ENCODE measurements at regions not wholly inside any gene's neighbourhood (a gene's known extent, or its start where the extent isn't known, plus 50 kb on each side); places are given as distances from the start of the nearest gene placed in this dataset.

- no peak for ATAC-seq
- intact Hi-C loops (cut with DNase I) = no loop called here
- Histone ChIP-seq H3K27me3 (ENCODE audit: control insufficient read depth, insufficient read depth) (no peaks in the 10 kb centered on the region), H3K4me3 (ENCODE audit: low read length) (no peak overlapping the region), H3K9me3 (ENCODE audit: control insufficient read depth, low read length) (no peaks in the 10 kb centered on the region), H3K27ac (ENCODE audit: low read length) (no peak overlapping the region), H3K4me1 (ENCODE audit: control insufficient read depth, insufficient read depth, low read length) (no peaks in the 10 kb centered on the region)
- DNase-seq = no peak
- WGBS = 64% methylated on average over 2 of the region's 2 CpGs
These were observed 406.5 kb downstream of the ADAMTS20 start for GRCh38 chr12:43145481-43145880.

GRCh38 chr12:43143278-43143677, 408.7 kb downstream of the ADAMTS20 start:
- Histone ChIP-seq H3K27ac (ENCODE audit: low read length) (no peak overlapping the region), H3K9me3 (ENCODE audit: control insufficient read depth, low read length) (no peaks in the 10 kb centered on the region), H3K4me3 (ENCODE audit: low read length) (no peak overlapping the region), H3K27me3 (ENCODE audit: control insufficient read depth, insufficient read depth) (no peaks in the 10 kb centered on the region), H3K4me1 (ENCODE audit: control insufficient read depth, insufficient read depth, low read length) (no peaks in the 10 kb centered on the region)
- ATAC-seq = no peak
- intact Hi-C loops (cut with DNase I) = no loop called here
- no peak for DNase-seq

- 69% methylated on average over 1 of the region's 1 CpG for WGBS
- intact Hi-C loops (cut with DNase I) = no loop called here
- DNase-seq = no peak
- Histone ChIP-seq H3K9me3 (ENCODE audit: control insufficient read depth, low read length) (no peaks in the 10 kb centered on the region), H3K4me3 (ENCODE audit: low read length) (no peak overlapping the region), H3K27ac (ENCODE audit: low read length) (no peak overlapping the region), H3K4me1 (ENCODE audit: control insufficient read depth, insufficient read depth, low read length) (no peaks in the 10 kb centered on the region), H3K27me3 (ENCODE audit: control insufficient read depth, insufficient read depth) (no peaks in the 10 kb centered on the region)
- ATAC-seq = no peak
These were observed 419.7 kb downstream of the ADAMTS20 start for GRCh38 chr12:43132291-43132690.

GRCh38 chr12:43131301-43131700, 420.7 kb downstream of the ADAMTS20 start:
- Histone ChIP-seq H3K27ac (ENCODE audit: low read length) (no peak overlapping the region), H3K4me3 (ENCODE audit: low read length) (no peak overlapping the region), H3K27me3 (ENCODE audit: control insufficient read depth, insufficient read depth) (no peaks in the 10 kb centered on the region), H3K4me1 (ENCODE audit: control insufficient read depth, insufficient read depth, low read length) (no peaks in the 10 kb centered on the region), H3K9me3 (ENCODE audit: control insufficient read depth, low read length) (no peaks in the 10 kb centered on the region)
- 98% methylated on average over 1 of the region's 1 CpG for WGBS
- ATAC-seq (no peak), DNase-seq (no peak)
- intact Hi-C loops (cut with DNase I) = no loop called here

GRCh38 chr12:43127886-43128549, 424.0 kb downstream of the ADAMTS20 start:
- intact Hi-C loops (cut with DNase I) = no loop called here
- Histone ChIP-seq H3K27ac (ENCODE audit: low read length) (no peak overlapping the region), H3K27me3 (ENCODE audit: control insufficient read depth, insufficient read depth) (no peaks in the 10 kb centered on the region), H3K4me1 (ENCODE audit: control insufficient read depth, insufficient read depth, low read length) (no peaks in the 10 kb centered on the region), H3K9me3 (ENCODE audit: control insufficient read depth, low read length) (no peaks in the 10 kb centered on the region), H3K4me3 (ENCODE audit: low read length) (no peak overlapping the region)
- no peak for ATAC-seq
- DNase-seq = no peak
- WGBS = 94% methylated on average over 3 of the region's 3 CpGs

DNA sequence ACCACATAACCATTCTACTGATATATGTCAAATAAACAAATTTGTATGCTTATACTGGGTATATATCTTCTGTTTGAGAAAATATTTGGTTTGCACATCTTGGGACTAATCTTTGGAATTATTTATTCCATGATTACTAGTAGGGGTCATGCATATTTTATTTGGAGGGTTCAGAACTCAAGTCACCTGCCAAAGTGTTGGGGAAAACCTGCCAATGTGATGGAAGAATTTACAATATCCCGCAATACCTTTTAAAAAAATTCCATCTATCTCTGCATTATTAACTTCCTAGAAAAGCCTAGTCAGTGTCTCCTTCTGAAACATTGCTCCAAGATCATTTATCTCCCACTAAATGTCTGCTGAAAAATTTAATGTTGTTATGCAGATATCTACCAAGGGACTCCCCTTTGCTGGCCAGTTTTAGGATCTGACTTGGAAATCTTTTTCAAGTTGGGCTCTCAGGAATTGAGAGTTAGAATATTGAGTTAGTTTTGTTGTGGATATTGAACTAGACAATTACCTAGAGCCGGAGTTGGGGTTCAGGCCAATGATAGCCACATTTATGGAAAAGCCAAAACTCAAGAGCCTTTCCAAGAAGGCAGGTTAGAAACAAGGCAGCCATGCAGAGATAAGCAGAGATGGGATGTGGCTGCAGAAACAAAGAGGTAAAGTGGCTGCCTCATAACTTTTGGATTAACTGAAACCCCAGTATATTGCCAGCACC, 425.2 kb downstream of the ADAMTS20 start:
- Histone ChIP-seq H3K9me3 (ENCODE audit: control insufficient read depth, low read length) (no peaks in the 10 kb centered on the region), H3K27ac (ENCODE audit: low read length) (no peak overlapping the region), H3K4me1 (ENCODE audit: control insufficient read depth, insufficient read depth, low read length) (no peaks in the 10 kb centered on the region), H3K27me3 (ENCODE audit: control insufficient read depth, insufficient read depth) (no peaks in the 10 kb centered on the region), H3K4me3 (ENCODE audit: low read length) (no peak overlapping the region)
- DNase-seq (no peak), ATAC-seq (no peak)
- 91% methylated on average over 2 of the region's 2 CpGs for WGBS
- intact Hi-C loops (cut with DNase I) = no loop called here

DNA sequence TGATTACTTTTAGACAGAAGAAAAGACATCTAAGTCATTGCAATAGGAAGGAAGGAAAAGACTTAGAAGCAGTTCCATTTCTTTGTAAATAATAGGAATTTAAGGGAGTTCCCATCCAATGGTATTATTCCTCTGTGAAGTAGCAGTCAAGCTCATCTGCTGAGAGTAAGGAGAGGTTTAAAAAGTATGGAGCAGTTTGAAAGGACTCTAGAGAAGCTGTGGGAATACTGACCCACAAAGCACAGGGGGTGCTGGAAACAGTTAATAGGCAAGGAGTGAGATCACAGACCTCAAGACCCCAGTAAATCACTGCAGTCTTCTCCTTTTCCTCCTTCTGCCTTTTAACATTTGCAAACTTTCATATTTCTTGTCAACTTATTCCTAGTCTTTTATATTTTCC, 428.5 kb downstream of the ADAMTS20 start:
- no peak overlapping the region for H3K27ac ChIP-seq (ENCODE audit: low read length)
- H3K4me1 ChIP-seq (ENCODE audit: control insufficient read depth, insufficient read depth, low read length) = no peaks in the 10 kb centered on the region
- no peak for ATAC-seq
- H3K4me3 ChIP-seq (ENCODE audit: low read length) = no peak overlapping the region
- intact Hi-C loops (cut with DNase I) = no loop called here
- H3K27me3 ChIP-seq (ENCODE audit: control insufficient read depth, insufficient read depth) = no peaks in the 10 kb centered on the region
- no peak for DNase-seq
- no peaks in the 10 kb centered on the region for H3K9me3 ChIP-seq (ENCODE audit: control insufficient read depth, low read length)

- no peak overlapping the region for H3K27ac ChIP-seq (ENCODE audit: low read length)
- 82% methylated on average over 1 of the region's 1 CpG for WGBS
- no peaks in the 10 kb centered on the region for H3K27me3 ChIP-seq (ENCODE audit: control insufficient read depth, insufficient read depth)
- ATAC-seq = no peak
- no peaks in the 10 kb centered on the region for H3K4me1 ChIP-seq (ENCODE audit: control insufficient read depth, insufficient read depth, low read length)
- no peak for DNase-seq
- no peak overlapping the region for H3K4me3 ChIP-seq (ENCODE audit: low read length)
- no peaks in the 10 kb centered on the region for H3K9me3 ChIP-seq (ENCODE audit: control insufficient read depth, low read length)
- intact Hi-C loops (cut with DNase I) = no loop called here
These were observed 431.9 kb downstream of the ADAMTS20 start for GRCh38 chr12:43120150-43120549.

DNA sequence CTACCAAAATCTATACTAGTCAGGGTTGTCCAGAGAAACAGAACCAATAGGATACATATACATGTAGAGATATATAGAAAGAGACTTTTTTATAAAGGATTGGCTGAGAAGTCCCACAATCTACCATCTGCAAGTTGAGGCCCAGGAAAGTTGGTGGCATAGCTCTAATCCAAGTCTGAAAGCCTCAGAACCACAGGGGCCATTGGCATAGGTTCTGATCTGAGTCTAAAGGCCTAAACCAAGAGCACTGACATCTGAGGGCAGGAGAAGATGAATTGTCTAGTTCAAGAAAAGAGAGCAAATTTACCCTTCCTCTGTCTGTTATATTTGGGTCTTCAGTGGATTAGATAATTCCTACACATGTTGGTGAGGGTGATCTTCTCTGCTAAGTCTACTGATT, 433.1 kb downstream of the ADAMTS20 start:
- intact Hi-C loops (cut with DNase I) = no loop called here
- Histone ChIP-seq H3K4me3 (ENCODE audit: low read length) (no peak overlapping the region), H3K27me3 (ENCODE audit: control insufficient read depth, insufficient read depth) (no peaks in the 10 kb centered on the region), H3K9me3 (ENCODE audit: control insufficient read depth, low read length) (no peaks in the 10 kb centered on the region), H3K4me1 (ENCODE audit: control insufficient read depth, insufficient read depth, low read length) (no peaks in the 10 kb centered on the region), H3K27ac (ENCODE audit: low read length) (no peak overlapping the region)
- no peak for ATAC-seq
- no peak for DNase-seq

DNA sequence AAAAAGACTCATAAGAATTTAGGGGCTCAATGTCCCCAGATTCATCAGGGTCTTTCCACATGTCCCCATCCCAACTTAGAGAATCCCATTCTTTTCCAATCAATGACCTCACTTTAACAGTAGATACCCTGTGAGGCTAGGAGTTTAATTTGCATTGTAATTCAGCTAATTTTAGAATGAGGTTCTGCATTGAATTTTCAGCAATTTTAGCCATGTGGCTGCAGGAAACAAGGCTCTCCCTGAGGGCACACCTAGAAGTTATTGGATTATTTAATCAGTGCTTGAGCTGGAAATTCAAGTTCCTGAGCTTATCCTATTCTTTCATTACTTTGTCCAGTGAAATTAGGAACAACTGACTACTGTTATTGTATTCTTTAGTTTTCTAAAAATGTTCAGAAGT, 433.8 kb downstream of the ADAMTS20 start:
- no peaks in the 10 kb centered on the region for H3K9me3 ChIP-seq (ENCODE audit: control insufficient read depth, low read length)
- DNase-seq (no peak), ATAC-seq (no peak)
- intact Hi-C loops (cut with DNase I) = no loop called here
- H3K4me3 ChIP-seq (ENCODE audit: low read length) = no peak overlapping the region
- H3K4me1 ChIP-seq (ENCODE audit: control insufficient read depth, insufficient read depth, low read length) = no peaks in the 10 kb centered on the region
- H3K27me3 ChIP-seq (ENCODE audit: control insufficient read depth, insufficient read depth) = no peaks in the 10 kb centered on the region
- H3K27ac ChIP-seq (ENCODE audit: low read length) = no peak overlapping the region

DNA sequence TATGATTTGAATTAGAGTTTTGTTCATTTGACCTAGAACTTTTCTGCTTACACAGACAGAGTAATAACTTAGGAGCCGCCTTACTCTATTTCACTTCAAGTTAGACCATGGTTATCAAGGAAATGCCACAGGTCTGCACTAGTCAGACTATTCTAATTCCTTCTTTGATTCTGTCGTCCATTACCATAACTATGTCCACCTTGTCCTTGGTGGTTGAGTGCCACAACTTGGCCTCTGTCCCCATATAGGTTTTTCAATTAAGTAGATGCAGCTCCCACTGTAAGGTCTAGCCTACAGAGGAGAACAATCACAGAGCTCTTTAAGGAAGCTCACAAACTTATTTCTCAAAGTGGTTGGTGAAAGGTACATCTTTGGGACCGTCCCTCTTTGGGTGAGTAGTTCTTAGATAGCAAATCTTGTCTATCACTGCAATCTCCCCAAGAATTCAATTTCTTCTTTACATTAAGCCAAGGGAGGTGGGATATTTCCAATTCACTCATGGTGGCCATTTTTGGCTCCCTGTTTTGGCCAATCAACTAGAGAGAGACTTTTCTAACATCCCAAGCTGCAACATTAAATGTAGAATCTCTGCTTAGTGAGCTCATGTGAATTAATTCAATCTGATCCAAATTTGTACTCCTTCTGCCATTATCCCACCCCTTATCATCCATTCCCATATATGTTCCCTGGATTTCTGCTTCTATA, 434.6 kb downstream of the ADAMTS20 start:
- H3K27ac ChIP-seq (ENCODE audit: low read length) = no peak overlapping the region
- H3K27me3 ChIP-seq (ENCODE audit: control insufficient read depth, insufficient read depth) = no peaks in the 10 kb centered on the region
- 66% methylated on average over 3 of the region's 3 CpGs for WGBS
- DNase-seq (no peak), ATAC-seq (no peak)
- no peaks in the 10 kb centered on the region for H3K9me3 ChIP-seq (ENCODE audit: control insufficient read depth, low read length)
- intact Hi-C loops (cut with DNase I) = no loop called here
- H3K4me1 ChIP-seq (ENCODE audit: control insufficient read depth, insufficient read depth, low read length) = no peaks in the 10 kb centered on the region
- no peak overlapping the region for H3K4me3 ChIP-seq (ENCODE audit: low read length)
